GM19035 (cell line): ENCODE measurements at regions not wholly inside any gene's neighbourhood (a gene's known extent, or its start where the extent isn't known, plus 50 kb on each side); places are given as distances from the start of the nearest gene placed in this dataset.
"Not testable (repeated sequence)": the region's sequence is repeated elsewhere in the genome, so short reads cannot be mapped to it uniquely, and the experiment has no call there.

Source experiments
- ATAC-seq: cut with Tn5 transposase; IDR thresholded peaks from one replicate; pipeline ENCODE4 v1.9.1; 2021; ENCODE audit not compliant: unreplicated experiment

GRCh38 chr2:8361930-8362329 lies 319.9 kb upstream of the ID2 start:
- no peak for ATAC-seq

- ATAC-seq, result no peak
These were observed 318.7 kb upstream of the ID2 start for GRCh38 chr2:8363161-8363560.

DNA sequence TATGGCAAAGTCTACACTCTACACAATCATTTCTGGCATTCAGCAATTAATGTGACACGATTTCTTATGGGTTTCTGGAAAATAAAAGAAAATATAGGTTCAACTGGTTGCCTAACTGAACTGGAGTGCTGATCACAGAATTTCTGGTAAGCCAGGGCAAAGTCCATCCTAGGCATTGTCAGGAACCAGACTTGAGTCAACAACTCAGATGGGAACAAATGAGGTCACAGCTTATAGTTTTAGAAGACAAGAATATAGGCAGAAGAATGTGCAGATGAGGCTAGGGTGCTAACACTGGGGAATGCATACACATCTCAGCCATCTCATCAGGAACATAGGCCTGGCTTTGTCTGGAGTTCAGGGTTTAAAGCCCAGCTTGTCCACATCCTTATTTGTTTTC lies 317.2 kb upstream of the ID2 start:
- ATAC-seq, result no peak

DNA sequence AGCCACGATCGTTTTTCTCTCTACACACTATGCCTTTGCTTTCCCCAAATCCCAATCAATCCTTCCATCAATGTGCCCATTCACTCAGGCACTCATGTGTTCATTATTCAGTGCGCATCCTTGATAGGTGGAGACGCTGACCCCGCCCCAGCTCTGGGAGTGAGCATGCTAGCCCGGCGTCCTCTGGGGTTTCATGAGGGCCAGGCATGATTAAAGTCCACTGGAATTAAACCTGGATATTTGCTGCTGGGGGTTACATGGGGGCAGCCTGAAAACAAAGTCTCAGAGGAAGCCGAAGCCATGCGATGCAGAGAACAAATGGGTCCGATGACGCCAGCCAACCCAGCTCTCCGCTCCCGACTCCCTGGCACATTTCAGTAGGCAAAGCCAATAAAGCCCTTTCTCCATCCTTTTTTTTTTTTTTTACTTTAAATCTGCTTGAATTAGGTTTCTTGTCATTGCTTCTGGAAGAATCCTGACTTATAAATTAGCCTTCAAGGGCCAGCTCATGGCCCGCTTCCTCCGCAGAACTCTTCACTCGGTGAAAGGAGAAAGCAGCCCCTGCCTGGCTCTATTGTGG lies 316.4 kb upstream of the ID2 start:
- ATAC-seq, result no peak

DNA sequence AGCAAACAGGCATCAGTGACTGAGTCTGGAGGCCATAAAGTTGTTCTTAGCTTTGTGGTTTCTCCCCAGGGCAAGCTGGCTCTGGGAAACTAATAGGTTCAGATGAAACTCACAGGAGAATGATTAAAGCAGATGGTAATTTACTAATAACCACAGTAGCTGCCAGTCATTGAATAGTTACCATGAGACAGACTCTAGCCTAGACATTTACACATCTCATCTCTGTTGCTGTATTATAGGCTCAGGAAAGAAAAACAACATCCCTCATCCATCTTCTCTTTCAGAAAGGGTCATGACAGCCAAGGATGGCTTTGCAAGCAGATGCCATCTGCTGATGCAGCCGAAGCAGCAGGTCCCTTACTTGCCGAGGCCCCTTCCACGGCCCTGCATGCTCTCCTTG lies 314.0 kb upstream of the ID2 start:
- no peak for ATAC-seq

DNA sequence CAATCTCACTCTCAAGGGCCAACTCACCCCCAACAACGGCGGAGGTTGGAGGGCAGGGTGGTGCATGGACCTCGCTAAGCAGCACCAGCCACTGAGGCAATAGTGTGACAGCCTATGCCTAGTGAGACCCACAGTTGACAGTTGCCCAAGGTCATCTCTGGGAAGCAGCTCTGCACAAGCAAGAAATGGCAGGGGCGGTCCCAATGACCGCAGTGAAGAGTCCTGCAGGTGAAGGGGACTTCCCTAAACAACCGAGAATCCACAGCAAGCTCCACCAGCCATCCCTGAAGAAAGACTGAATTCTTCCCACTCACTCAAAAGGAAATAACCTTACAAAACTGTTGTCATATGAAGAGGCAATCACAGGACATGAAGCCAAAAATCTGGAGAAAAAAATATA lies 313.4 kb upstream of the ID2 start:
- peak; percentile 89 for ATAC-seq

GRCh38 chr2:8369522-8369921 lies 312.3 kb upstream of the ID2 start:
- no peak for ATAC-seq

DNA sequence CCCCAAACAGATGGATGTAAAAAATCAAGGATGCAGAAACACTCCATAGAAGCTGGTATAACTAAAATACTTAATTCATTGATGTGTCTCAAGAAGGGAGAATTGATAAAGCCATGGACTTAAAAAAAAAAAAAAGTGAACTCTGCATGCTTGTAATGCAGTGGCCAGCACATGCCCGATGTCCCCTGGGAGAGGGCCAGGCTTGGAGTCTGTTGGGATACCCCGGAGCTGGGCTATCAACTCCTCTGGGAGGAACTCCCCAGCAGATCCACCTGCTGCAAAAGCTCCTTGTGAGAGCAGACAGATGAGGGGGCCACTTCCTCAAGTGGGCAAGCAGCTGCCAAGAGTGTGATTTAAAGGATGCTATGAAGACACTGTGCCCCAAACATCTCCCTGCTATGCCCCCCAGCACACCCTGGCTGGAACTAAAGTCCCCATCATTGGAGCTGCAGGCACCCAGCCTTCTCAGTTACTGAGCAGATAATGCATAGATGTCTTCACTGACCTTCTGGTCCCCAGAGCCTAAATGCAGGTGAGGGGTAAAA lies 311.5 kb upstream of the ID2 start:
- ATAC-seq, result no peak

- no peak for ATAC-seq
These were observed 310.2 kb upstream of the ID2 start for GRCh38 chr2:8371653-8372052.

DNA sequence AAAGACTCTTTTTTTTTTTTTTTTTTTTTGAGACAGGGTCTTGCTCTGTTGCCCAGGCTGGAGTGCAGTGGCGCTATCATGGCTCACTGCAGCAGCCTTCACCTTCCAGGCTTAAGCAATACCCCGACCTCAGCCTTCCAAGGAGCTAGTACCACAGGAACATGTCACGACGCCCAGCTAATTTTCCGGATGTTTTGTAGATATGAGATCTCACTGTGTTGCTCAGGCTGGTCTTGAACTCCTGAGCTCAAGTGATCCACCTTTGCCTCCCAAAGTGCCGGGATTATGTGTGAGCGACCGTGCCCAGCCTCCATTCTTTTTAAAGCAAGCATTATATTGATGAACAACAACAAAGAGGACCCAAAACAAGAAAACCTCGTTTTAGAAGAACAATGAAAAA lies 307.1 kb upstream of the ID2 start:
- ATAC-seq, result no peak

DNA sequence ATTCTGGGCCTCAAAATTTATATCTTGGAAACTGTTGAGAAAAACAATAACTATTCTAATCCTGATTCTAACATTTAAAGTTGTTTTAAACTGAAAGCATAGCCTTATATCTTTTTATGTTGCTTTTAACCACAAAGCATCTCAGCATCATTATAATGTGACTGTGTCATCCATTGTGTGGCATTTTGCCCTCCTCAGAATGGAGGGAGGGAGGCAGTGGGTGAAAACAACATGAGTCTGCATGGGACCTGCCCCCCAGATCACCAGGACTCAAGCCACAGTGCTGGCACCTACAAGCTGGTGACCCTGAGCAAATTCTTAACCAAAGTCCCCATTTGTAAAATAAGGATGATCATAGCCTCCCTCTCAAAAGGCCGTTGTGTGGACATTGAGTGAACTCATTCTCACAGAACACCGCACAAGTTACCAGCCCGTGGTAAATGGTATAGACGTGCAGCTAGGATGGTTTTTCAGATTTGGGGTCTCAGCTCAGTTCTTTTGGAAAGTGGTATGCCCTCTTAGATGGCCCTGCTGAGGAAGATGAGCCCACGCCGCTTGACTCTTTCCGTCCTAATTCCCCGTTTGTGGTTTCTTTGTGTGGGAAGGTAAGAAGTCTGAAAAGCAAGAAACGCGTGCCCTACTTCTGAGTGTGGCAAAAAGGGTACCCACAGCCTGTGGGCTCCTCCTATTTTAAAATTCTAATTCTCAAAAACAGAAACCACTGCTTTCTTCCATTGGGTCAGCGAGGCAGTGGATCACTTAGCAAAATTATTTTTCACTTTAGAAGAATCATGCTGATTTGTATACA lies 305.0 kb upstream of the ID2 start:
- no peak for ATAC-seq

GRCh38 chr2:8378016-8378810 lies 303.6 kb upstream of the ID2 start:
- peak; percentile 54 for ATAC-seq

DNA sequence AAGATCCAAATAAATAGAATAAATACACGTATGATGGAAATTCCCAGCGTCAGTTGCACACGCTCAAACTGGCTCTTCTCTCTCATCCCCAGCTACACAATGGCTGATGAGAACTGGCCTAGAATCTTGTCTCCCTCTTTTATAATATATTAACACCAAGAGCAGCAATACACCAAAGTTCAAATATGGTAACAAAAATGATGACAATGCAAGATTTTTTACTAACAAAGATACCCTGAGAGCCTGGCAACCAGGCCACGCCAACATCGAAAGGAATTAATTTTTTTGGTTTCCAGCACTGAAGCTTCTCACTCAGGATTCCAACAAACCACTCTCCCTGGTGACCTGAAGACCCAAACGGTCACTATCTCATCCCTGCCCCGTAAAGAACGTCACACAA lies 302.7 kb upstream of the ID2 start:
- ATAC-seq, result no peak

DNA sequence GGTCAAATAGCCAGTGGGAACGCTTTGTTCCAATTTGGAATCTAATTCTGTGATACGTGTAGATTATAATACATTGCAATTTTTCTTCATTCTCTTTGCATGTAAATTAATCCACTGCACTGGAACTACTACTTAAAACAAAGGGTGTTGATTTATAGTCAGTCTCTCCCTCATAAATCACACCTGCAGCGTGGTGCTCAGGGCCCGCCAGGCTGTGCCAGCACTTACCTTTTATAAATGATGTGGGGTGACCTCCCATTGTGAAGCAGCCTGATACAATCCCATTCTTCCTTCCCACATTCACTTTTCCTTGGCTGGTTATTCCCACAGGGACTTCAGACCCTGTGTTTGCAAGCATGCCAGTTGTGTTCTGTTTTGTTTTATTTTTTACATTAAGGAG lies 302.3 kb upstream of the ID2 start:
- no peak for ATAC-seq

GRCh38 chr2:8380026-8380425 lies 301.8 kb upstream of the ID2 start:
- peak; percentile 17 for ATAC-seq

GRCh38 chr2:8380566-8380965 lies 301.3 kb upstream of the ID2 start:
- peak; percentile 63 for ATAC-seq

- no peak for ATAC-seq
These were observed 299.4 kb upstream of the ID2 start for GRCh38 chr2:8382485-8382884.

- not testable (repeated sequence) for ATAC-seq
These were observed 295.1 kb upstream of the ID2 start for GRCh38 chr2:8386748-8387147.

GRCh38 chr2:8388781-8389180 lies 293.1 kb upstream of the ID2 start:
- no peak for ATAC-seq

DNA sequence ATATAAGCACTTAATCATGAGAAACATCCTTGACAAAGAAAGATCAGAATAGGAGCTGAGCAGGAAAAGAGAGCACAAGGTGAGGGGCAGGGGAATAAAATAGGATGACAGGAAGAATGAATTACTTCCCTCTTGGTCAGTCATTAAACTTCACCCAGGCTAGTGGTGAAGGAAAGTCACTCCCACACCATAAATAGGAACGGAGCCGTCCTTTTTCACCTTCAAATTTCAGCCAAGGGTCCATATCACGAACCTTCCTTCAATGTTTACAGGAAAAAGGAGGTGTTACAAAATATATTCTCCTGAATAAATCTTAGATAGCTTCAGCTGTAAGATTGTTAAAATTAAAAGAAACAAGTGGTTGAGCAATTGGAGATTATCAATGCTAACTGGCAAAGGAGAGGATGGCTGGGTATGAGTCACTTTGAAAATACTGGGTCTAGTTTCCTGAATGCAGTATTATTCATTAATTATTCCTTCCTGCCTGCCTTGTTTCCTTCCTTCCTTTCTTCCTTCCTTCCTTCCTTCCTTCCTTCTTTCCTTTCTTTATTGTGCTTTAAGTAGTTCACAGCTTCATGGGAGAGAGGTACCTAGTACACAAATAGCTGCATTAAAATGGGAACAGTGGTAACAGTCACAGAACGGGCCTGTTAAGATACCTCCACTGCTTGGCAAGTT lies 292.3 kb upstream of the ID2 start:
- no peak for ATAC-seq

DNA sequence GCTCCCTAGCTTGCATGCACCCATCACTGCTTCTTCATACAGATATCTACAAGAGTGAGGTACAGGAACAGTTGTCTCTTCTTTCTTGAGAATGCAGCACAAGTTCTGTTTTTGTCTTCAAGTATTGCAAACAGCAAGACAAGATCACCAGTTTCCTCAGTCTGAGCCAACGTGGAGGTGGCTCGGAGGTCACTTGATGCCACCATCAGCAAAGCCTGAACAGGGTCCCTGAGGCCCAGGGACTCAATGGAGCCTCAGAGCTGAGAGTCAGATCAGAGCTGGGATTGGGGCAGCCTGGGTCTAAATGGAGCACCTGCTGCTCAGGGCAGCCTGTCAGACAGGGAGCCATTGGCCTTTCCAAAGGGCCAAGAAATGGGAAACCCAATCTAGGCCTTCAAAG lies 290.7 kb upstream of the ID2 start:
- no peak for ATAC-seq
